ENCODE measurements at regions not wholly inside any gene's neighbourhood (a gene's known extent, or its start where the extent isn't known, plus 50 kb on each side); places are given as distances from the start of the nearest gene placed in this dataset.

DNA sequence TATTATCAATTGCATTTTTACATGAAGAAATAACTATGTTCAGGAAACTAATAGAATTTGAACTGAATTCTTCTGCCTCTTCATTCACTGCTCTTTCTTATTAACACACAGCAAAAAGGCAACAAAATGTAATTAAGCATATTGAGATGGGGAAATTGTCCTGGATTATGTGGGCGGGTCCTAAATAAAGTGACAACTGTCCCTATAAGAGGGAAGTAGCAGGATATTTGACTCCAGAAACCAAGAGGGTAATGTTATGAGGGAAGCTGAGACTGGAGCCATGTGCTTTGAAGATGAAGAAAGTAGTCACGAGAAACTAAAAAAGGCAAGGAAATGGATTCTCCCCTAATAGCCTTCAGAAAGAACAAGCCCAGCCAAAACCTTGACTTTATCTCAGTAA is 311.2 kb upstream of the PIK3R1 start:
- Histone ChIP-seq H4K20me1 (ENCODE audit: insufficient read depth, low read depth, low read length) (no peaks in the 10 kb centered on the region), H3K9me2 (replicated peaks; ENCODE audit: insufficient read depth, low read length) (no peaks in the 10 kb centered on the region), H3K9ac (ENCODE audit: low read length) (no peak overlapping the region), H3K79me2 (ENCODE audit: low read length) (no peaks in the 10 kb centered on the region), H2AFZ (ENCODE audit: low read length) (no peak overlapping the region), H3K9me3 (ENCODE audit: low read length) (no peaks in the 10 kb centered on the region), H3K4me2 (ENCODE audit: low read depth, low read length, poor library complexity, severe bottlenecking) (no peak overlapping the region), H3K27ac (ENCODE audit: low read length) (no peak overlapping the region), H3K4me1 (ENCODE audit: low read length) (no peaks in the 10 kb centered on the region), H3K4me3 (ENCODE audit: low read length) (no peak overlapping the region), H3K27me3 (ENCODE audit: low read length) (no peaks in the 10 kb centered on the region), H3K36me3 (ENCODE audit: insufficient read depth, low read length) (no peaks in the 10 kb centered on the region)
- no peak for DNase-seq

DNA sequence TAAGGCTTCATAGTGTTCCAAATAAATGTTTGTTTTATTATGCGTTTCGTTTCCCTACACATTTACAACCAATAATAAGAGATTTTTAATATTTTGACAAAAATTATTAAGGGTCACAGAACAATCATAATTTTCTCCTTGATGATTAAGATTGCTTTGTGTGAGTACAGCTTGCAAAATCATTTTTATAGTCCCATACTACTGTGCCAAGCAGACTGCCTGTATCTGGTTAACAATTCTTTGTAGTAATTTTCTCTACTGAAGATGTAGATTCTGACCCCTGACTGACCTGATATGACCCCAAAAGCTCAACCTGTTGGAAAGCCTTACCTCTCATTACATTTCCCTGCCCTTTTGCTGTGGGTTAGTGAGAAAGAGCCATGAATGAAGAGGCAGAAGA is 311.9 kb upstream of the PIK3R1 start:
- Histone ChIP-seq H3K36me3 (ENCODE audit: insufficient read depth, low read length) (no peaks in the 10 kb centered on the region), H3K27me3 (ENCODE audit: low read length) (no peaks in the 10 kb centered on the region), H3K9me3 (ENCODE audit: low read length) (no peaks in the 10 kb centered on the region), H3K27ac (ENCODE audit: low read length) (no peak overlapping the region), H3K79me2 (ENCODE audit: low read length) (no peaks in the 10 kb centered on the region), H3K9ac (ENCODE audit: low read length) (no peak overlapping the region), H3K9me2 (replicated peaks; ENCODE audit: insufficient read depth, low read length) (no peaks in the 10 kb centered on the region), H3K4me2 (ENCODE audit: low read depth, low read length, poor library complexity, severe bottlenecking) (no peak overlapping the region), H3K4me1 (ENCODE audit: low read length) (no peaks in the 10 kb centered on the region), H2AFZ (ENCODE audit: low read length) (no peak overlapping the region), H4K20me1 (ENCODE audit: insufficient read depth, low read depth, low read length) (no peaks in the 10 kb centered on the region), H3K4me3 (ENCODE audit: low read length) (no peak overlapping the region)
- no peak for DNase-seq

DNA sequence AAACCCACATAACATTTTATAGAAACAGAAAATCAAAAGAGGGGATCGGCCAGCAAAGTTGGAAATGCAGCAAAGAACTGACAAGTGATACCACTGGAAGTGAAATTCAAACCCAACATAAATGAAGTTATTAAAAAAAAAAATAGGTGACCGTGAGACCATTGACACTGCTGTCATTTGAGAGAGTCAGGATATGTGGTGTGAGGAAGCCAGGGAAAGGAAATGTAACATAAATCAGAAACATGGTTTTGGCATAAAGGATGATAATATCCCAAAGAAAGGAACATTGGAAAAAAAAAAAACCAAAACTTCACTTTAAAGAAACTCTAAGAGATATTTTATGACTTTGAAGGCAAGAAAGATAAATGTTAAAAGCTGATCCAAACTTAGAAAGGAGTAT is 312.4 kb upstream of the PIK3R1 start:
- no peaks in the 10 kb centered on the region for H3K27me3 ChIP-seq (ENCODE audit: low read length)
- no peaks in the 10 kb centered on the region for H3K4me1 ChIP-seq (ENCODE audit: low read length)
- H2AFZ ChIP-seq (ENCODE audit: low read length): no peak overlapping the region
- no peaks in the 10 kb centered on the region for H3K79me2 ChIP-seq (ENCODE audit: low read length)
- no peaks in the 10 kb centered on the region for H3K9me2 ChIP-seq (replicated peaks; ENCODE audit: insufficient read depth, low read length)
- no peaks in the 10 kb centered on the region for H3K36me3 ChIP-seq (ENCODE audit: insufficient read depth, low read length)
- no peaks in the 10 kb centered on the region for H3K9me3 ChIP-seq (ENCODE audit: low read length)
- H3K4me2 ChIP-seq (ENCODE audit: low read depth, low read length, poor library complexity, severe bottlenecking): no peak overlapping the region
- H3K9ac ChIP-seq (ENCODE audit: low read length): no peak overlapping the region
- DNase-seq: no peak
- H3K4me3 ChIP-seq (ENCODE audit: low read length): no peak overlapping the region
- H3K27ac ChIP-seq (ENCODE audit: low read length): no peak overlapping the region
- no peaks in the 10 kb centered on the region for H4K20me1 ChIP-seq (ENCODE audit: insufficient read depth, low read depth, low read length)

DNA sequence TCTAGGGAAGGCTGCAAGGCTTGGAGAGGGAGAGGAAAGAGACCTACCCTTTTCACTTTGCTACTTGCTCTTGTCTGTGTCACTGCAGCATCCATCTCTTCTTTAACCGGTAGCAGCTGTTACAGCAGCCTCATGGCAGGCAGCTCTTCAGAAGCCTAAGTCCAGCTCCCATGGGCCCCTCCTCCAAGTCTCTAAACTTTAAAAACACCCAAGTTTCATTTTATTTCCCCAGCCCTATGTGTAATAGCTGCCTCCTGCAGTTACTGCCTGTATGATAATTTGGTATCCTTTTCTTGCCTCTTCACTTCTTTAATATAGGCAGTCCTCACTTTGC is 313.1 kb upstream of the PIK3R1 start:
- H3K4me3 ChIP-seq (ENCODE audit: low read length): no peak overlapping the region

DNA sequence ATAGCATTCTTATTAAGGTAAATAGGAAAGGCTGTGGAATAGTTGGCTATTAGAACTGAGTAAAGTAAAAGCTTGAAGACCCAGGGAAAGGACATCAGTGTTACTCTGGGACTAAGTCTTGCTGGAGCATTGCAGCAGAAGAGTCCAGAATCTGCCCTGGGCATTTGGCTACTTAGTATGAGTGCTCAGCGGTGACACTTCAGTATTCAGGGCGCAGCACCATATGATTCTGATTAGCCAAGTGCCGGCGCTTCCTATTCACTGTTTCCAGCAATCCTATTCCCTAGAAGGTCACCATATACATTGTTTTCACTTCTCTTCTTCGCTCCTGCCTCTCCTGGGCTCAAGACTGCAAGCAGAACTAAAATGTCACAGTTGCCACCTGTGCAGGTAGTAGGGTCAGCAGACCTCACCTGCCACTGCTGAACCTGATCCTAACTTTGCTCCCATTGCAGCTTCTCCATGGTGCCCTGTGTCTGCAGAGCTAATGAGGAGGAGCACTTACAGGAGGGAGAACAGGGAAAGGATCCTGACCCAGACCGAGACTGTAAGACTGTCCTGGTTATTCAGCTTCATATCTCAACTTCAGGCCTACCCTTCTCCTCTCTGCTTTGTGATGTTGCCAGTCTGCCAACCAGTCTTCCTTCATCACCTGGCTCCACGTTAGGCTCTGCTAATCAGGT is 313.6 kb upstream of the PIK3R1 start:
- H3K36me3 ChIP-seq (ENCODE audit: insufficient read depth, low read length): no peaks in the 10 kb centered on the region
- H4K20me1 ChIP-seq (ENCODE audit: insufficient read depth, low read depth, low read length): no peaks in the 10 kb centered on the region
- H3K4me3 ChIP-seq (ENCODE audit: low read length): no peak overlapping the region
- no peaks in the 10 kb centered on the region for H3K79me2 ChIP-seq (ENCODE audit: low read length)
- no peak overlapping the region for H3K9ac ChIP-seq (ENCODE audit: low read length)
- H2AFZ ChIP-seq (ENCODE audit: low read length): no peak overlapping the region
- no peak for DNase-seq
- H3K9me3 ChIP-seq (ENCODE audit: low read length): no peaks in the 10 kb centered on the region
- no peak overlapping the region for H3K27ac ChIP-seq (ENCODE audit: low read length)
- H3K9me2 ChIP-seq (replicated peaks; ENCODE audit: insufficient read depth, low read length): no peaks in the 10 kb centered on the region
- H3K4me2 ChIP-seq (ENCODE audit: low read depth, low read length, poor library complexity, severe bottlenecking): no peak overlapping the region
- no peaks in the 10 kb centered on the region for H3K4me1 ChIP-seq (ENCODE audit: low read length)
- H3K27me3 ChIP-seq (ENCODE audit: low read length): no peaks in the 10 kb centered on the region

More for the DNA sequence above, 313.1 kb upstream of the PIK3R1 start:
- no peaks in the 10 kb centered on the region for H3K9me3 ChIP-seq (ENCODE audit: low read length)
- no peaks in the 10 kb centered on the region for H3K4me1 ChIP-seq (ENCODE audit: low read length)
- no peaks in the 10 kb centered on the region for H4K20me1 ChIP-seq (ENCODE audit: insufficient read depth, low read depth, low read length)
- H3K4me2 ChIP-seq (ENCODE audit: low read depth, low read length, poor library complexity, severe bottlenecking): no peak overlapping the region
- DNase-seq: no peak
- H3K27me3 ChIP-seq (ENCODE audit: low read length): no peaks in the 10 kb centered on the region
- H2AFZ ChIP-seq (ENCODE audit: low read length): no peak overlapping the region
- no peaks in the 10 kb centered on the region for H3K79me2 ChIP-seq (ENCODE audit: low read length)
- no peak overlapping the region for H3K27ac ChIP-seq (ENCODE audit: low read length)
- no peaks in the 10 kb centered on the region for H3K36me3 ChIP-seq (ENCODE audit: insufficient read depth, low read length)
- no peaks in the 10 kb centered on the region for H3K9me2 ChIP-seq (replicated peaks; ENCODE audit: insufficient read depth, low read length)
- no peak overlapping the region for H3K9ac ChIP-seq (ENCODE audit: low read length)

DNA sequence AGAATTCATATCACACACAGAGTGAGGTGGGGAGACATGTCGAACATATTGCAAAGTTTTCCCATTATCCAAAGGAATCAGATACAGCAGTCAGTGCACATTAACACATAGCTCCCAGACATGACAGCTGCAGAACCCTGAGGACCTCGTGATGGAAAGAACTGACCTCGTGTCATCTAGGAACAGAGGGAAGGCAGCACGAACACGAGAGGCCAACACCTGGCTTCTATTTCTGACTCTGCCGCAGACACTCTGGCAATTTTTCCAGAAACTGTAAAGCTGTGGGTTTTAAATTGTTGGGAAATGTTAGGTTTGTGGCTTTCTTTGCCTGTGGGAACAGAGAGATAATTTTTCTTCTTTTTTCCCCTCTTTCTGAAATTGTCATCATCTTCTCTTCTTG is 315.0 kb upstream of the PIK3R1 start:
- Histone ChIP-seq H3K9me2 (replicated peaks; ENCODE audit: insufficient read depth, low read length) (no peaks in the 10 kb centered on the region), H3K27ac (ENCODE audit: low read length) (no peak overlapping the region)

DNA sequence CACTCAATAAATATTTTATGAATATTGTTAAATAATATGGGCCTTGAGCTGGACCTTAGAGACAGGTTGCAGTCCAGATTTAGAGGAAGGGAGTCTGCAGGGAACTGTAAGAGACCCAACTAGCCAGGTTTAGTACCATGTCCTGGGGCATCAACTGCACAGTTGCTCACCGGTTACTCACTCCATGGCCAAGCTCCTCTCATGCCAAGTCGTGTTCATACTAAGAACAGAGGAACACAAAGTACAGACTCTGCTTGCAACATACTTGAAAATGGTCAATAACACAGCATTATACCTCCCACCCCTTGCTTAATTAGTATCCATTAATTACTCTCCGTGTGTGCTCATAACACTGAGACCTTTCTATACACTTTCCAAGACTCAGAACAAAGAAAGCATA is 317.6 kb upstream of the PIK3R1 start:
- H3K9me3 ChIP-seq (ENCODE audit: low read length): no peaks in the 10 kb centered on the region
- H4K20me1 ChIP-seq (ENCODE audit: insufficient read depth, low read depth, low read length): no peaks in the 10 kb centered on the region
- DNase-seq: peak; percentile 4
- no peaks in the 10 kb centered on the region for H3K4me1 ChIP-seq (ENCODE audit: low read length)
- H2AFZ ChIP-seq (ENCODE audit: low read length): no peak overlapping the region
- no peaks in the 10 kb centered on the region for H3K27me3 ChIP-seq (ENCODE audit: low read length)
- no peak overlapping the region for H3K4me2 ChIP-seq (ENCODE audit: low read depth, low read length, poor library complexity, severe bottlenecking)
- H3K9me2 ChIP-seq (replicated peaks; ENCODE audit: insufficient read depth, low read length): no peaks in the 10 kb centered on the region
- H3K9ac ChIP-seq (ENCODE audit: low read length): no peak overlapping the region
- no peaks in the 10 kb centered on the region for H3K36me3 ChIP-seq (ENCODE audit: insufficient read depth, low read length)
- no peaks in the 10 kb centered on the region for H3K79me2 ChIP-seq (ENCODE audit: low read length)
- no peak overlapping the region for H3K4me3 ChIP-seq (ENCODE audit: low read length)
- H3K27ac ChIP-seq (ENCODE audit: low read length): no peak overlapping the region

More for the DNA sequence above, 315.0 kb upstream of the PIK3R1 start:
- H4K20me1 ChIP-seq (ENCODE audit: insufficient read depth, low read depth, low read length): no peaks in the 10 kb centered on the region
- H3K4me1 ChIP-seq (ENCODE audit: low read length): no peaks in the 10 kb centered on the region
- no peaks in the 10 kb centered on the region for H3K9me3 ChIP-seq (ENCODE audit: low read length)
- no peaks in the 10 kb centered on the region for H3K36me3 ChIP-seq (ENCODE audit: insufficient read depth, low read length)
- H3K4me3 ChIP-seq (ENCODE audit: low read length): no peak overlapping the region
- peak; percentile 7 for DNase-seq
- no peak overlapping the region for H3K9ac ChIP-seq (ENCODE audit: low read length)
- no peak overlapping the region for H3K4me2 ChIP-seq (ENCODE audit: low read depth, low read length, poor library complexity, severe bottlenecking)
- H3K27me3 ChIP-seq (ENCODE audit: low read length): no peaks in the 10 kb centered on the region
- no peak overlapping the region for H2AFZ ChIP-seq (ENCODE audit: low read length)
- no peaks in the 10 kb centered on the region for H3K79me2 ChIP-seq (ENCODE audit: low read length)

DNA sequence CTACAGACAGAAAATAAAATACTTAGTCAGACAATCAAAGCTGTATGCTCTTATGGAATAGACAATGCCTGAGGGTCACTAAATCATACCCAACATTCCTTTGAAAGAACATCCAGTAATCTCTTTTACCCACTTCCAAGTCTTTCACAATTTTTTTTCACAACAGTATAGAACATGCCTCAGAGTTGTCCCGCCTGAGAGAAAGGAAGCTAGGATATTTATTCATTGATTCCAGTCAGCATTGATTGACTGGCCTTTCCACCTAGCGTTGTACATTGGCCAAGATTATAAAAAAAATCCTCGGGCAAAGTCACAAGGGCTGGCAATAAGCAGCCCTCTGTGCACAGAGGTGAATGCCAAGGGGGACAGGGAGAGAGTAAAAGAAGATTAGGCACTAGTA is 318.1 kb upstream of the PIK3R1 start:
- Histone ChIP-seq H3K27me3 (ENCODE audit: low read length) (no peaks in the 10 kb centered on the region), H3K9me3 (ENCODE audit: low read length) (no peaks in the 10 kb centered on the region), H3K36me3 (ENCODE audit: insufficient read depth, low read length) (no peaks in the 10 kb centered on the region), H3K79me2 (ENCODE audit: low read length) (no peaks in the 10 kb centered on the region), H3K9ac (ENCODE audit: low read length) (no peak overlapping the region), H4K20me1 (ENCODE audit: insufficient read depth, low read depth, low read length) (no peaks in the 10 kb centered on the region), H2AFZ (ENCODE audit: low read length) (no peak overlapping the region), H3K4me3 (ENCODE audit: low read length) (no peak overlapping the region), H3K27ac (ENCODE audit: low read length) (no peak overlapping the region), H3K9me2 (replicated peaks; ENCODE audit: insufficient read depth, low read length) (no peaks in the 10 kb centered on the region), H3K4me2 (ENCODE audit: low read depth, low read length, poor library complexity, severe bottlenecking) (no peak overlapping the region), H3K4me1 (ENCODE audit: low read length) (no peaks in the 10 kb centered on the region)
- no peak for DNase-seq

DNA sequence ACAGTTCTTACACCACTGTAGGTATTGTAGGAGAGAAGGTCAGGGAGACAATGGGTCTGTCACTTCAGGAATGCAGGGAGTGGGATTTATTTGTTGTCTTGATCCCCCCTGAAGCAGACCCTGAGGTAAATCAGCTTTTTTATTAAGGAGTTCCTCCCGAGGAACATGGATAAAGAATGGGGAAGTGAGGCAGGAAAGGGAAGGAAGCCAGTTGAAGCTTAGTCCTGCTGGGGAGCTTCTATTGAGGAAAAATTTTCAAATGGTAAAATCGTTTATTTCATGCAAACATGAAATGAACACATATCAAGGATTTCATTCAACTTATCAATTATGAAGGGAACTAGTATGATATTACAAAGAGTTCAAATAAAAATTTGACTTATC is 318.6 kb upstream of the PIK3R1 start:
- Histone ChIP-seq H3K4me2 (ENCODE audit: low read depth, low read length, poor library complexity, severe bottlenecking) (no peak overlapping the region), H3K79me2 (ENCODE audit: low read length) (no peaks in the 10 kb centered on the region), H4K20me1 (ENCODE audit: insufficient read depth, low read depth, low read length) (no peaks in the 10 kb centered on the region), H3K9me2 (replicated peaks; ENCODE audit: insufficient read depth, low read length) (no peaks in the 10 kb centered on the region), H3K9me3 (ENCODE audit: low read length) (no peaks in the 10 kb centered on the region), H3K27ac (ENCODE audit: low read length) (no peak overlapping the region), H3K9ac (ENCODE audit: low read length) (no peak overlapping the region), H3K4me3 (ENCODE audit: low read length) (no peak overlapping the region), H3K4me1 (ENCODE audit: low read length) (no peaks in the 10 kb centered on the region), H3K27me3 (ENCODE audit: low read length) (no peaks in the 10 kb centered on the region), H3K36me3 (ENCODE audit: insufficient read depth, low read length) (no peaks in the 10 kb centered on the region), H2AFZ (ENCODE audit: low read length) (no peak overlapping the region)
- no peak for DNase-seq
